ENCODE measurements at regions not wholly inside any gene's neighbourhood (a gene's known extent, or its start where the extent isn't known, plus 50 kb on each side); places are given as distances from the start of the nearest gene placed in this dataset.

GRCh38 chr1:69506721-69507120, 61.0 kb upstream of the LRRC7 start:
- Histone ChIP-seq H3K4me1 (no peaks in the 10 kb centered on the region), H3K36me3 (no peaks in the 10 kb centered on the region), H3K4me3 (no peak overlapping the region), H3K9me3 (no peaks in the 10 kb centered on the region), H3K27me3 (no peaks in the 10 kb centered on the region), H3K27ac (no peak overlapping the region)
- DNase-seq = no peak
- 37 to 44% methylated on average over 1 of the region's 1 CpG for WGBS, 2 donors
- intact Hi-C loops (cut with DNase I) = no loop called here
- TF ChIP-seq CTCF (IDR thresholded peaks at IDR 0.05) = no peak
- no peak for FAIRE-seq
- ATAC-seq = no peak

- ATAC-seq (no peak), DNase-seq (no peak), FAIRE-seq (no peak)
- H3K4me3 ChIP-seq = no peak overlapping the region
- no peaks in the 10 kb centered on the region for H3K9me3 ChIP-seq
- no peaks in the 10 kb centered on the region for H3K4me1 ChIP-seq
- intact Hi-C loops (cut with DNase I) = no loop called here
- H3K27ac ChIP-seq = no peak overlapping the region
- no peaks in the 10 kb centered on the region for H3K36me3 ChIP-seq
- no peaks in the 10 kb centered on the region for H3K27me3 ChIP-seq
- TF ChIP-seq CTCF (IDR thresholded peaks at IDR 0.05) = no peak
- WGBS, 2 donors = 54 to 80% methylated on average over 1 of the region's 1 CpG
Measured at GRCh38 chr1:69510026-69510425, 57.7 kb upstream of the LRRC7 start.

GRCh38 chr1:69511426-69512192, 56.1 kb upstream of the LRRC7 start:
- Histone ChIP-seq H3K9me3 (no peaks in the 10 kb centered on the region), H3K27me3 (no peaks in the 10 kb centered on the region), H3K36me3 (no peaks in the 10 kb centered on the region), H3K27ac (no peak overlapping the region), H3K4me3 (no peak overlapping the region), H3K4me1 (no peaks in the 10 kb centered on the region)
- no peak for DNase-seq
- ATAC-seq = no peak
- WGBS, 2 donors = 62 to 78% methylated on average over 1 of the region's 1 CpG
- FAIRE-seq = peak; percentile 39
- intact Hi-C loops (cut with DNase I) = no loop called here
- no peak for TF ChIP-seq CTCF (IDR thresholded peaks at IDR 0.05)

- FAIRE-seq (no peak), ATAC-seq (no peak), DNase-seq (no peak)
- Histone ChIP-seq H3K4me1 (no peaks in the 10 kb centered on the region), H3K27ac (no peak overlapping the region), H3K9me3 (no peaks in the 10 kb centered on the region), H3K27me3 (no peaks in the 10 kb centered on the region), H3K36me3 (no peaks in the 10 kb centered on the region), H3K4me3 (no peak overlapping the region)
- TF ChIP-seq CTCF (IDR thresholded peaks at IDR 0.05) = no peak
- intact Hi-C loops (cut with DNase I) = no loop called here
Measured at GRCh38 chr1:69513601-69514000, 54.1 kb upstream of the LRRC7 start.

Measured in pancreas (tissue), 10 donors.